GM12892 (cell line): ENCODE measurements at regions not wholly inside any gene's neighbourhood (a gene's known extent, or its start where the extent isn't known, plus 50 kb on each side); places are given as distances from the start of the nearest gene placed in this dataset.
"Not testable (repeated sequence)": the region's sequence is repeated elsewhere in the genome, so short reads cannot be mapped to it uniquely, and the experiment has no call there.

Source experiments
- DNase-seq: peaks from one replicate; pipeline ENCODE4 v3.0.0; 2011; ENCODE audit not compliant: insufficient read length
- FAIRE-seq: peaks from 2 replicates; lab custom pipeline; 2011; peaks lifted over from hg19 to GRCh38; lab: Jason Lieb, UNC
- POLR2A ChIP-seq: IDR thresholded peaks from 2 replicates; pipeline ENCODE4 v1.6.1; 2011; ENCODE audit warnings: low read depth, low read length, control low read depth
- POLR2AphosphoS5 ChIP-seq: IDR thresholded peaks from 2 replicates; pipeline ENCODE4 v1.6.1; 2011; ENCODE audit warnings: low read depth, low read length, control low read depth
- TAF1 ChIP-seq: IDR thresholded peaks from 2 replicates; pipeline ENCODE4 v1.6.1; 2011; ENCODE audit warnings: low read depth, mild to moderate bottlenecking, control low read depth, low read length, borderline replicate concordance

- FAIRE-seq (no peak), DNase-seq (no peak)
- TF ChIP-seq POLR2AphosphoS5 (no peak), POLR2A (no peak), TAF1 (no peak)
Observed at GRCh38 chr18:72985686-72986085, 117.9 kb upstream of the NETO1 start.

GRCh38 chr18:72984290-72984689 is 116.5 kb upstream of the NETO1 start:
- TF ChIP-seq TAF1, result no peak
- no peak for TF ChIP-seq POLR2AphosphoS5
- TF ChIP-seq POLR2A, result no peak
- no peak for FAIRE-seq

GRCh38 chr18:72973841-72974240 is 106.1 kb upstream of the NETO1 start:
- FAIRE-seq (no peak), DNase-seq (no peak)
- TF ChIP-seq POLR2A (no peak), TAF1 (no peak), POLR2AphosphoS5 (no peak)

More at GRCh38 chr18:72984290-72984689, 116.5 kb upstream of the NETO1 start:
- no peak for DNase-seq

- DNase-seq, result no peak
- TF ChIP-seq TAF1, result no peak
- no peak for FAIRE-seq
Observed at GRCh38 chr18:72965616-72966015, 97.8 kb upstream of the NETO1 start.

- not testable (repeated sequence) for DNase-seq, FAIRE-seq
Observed at GRCh38 chr18:72958195-72958594, 90.4 kb upstream of the NETO1 start.

GRCh38 chr18:72948439-72948838 is 80.7 kb upstream of the NETO1 start:
- no peak for TF ChIP-seq POLR2A
- no peak for TF ChIP-seq TAF1
- no peak for TF ChIP-seq POLR2AphosphoS5
- FAIRE-seq, result no peak
- DNase-seq, result no peak

- DNase-seq (no peak), FAIRE-seq (no peak)
- TF ChIP-seq TAF1, result no peak
- no peak for TF ChIP-seq POLR2A
Observed at GRCh38 chr18:72942766-72943165, 75.0 kb upstream of the NETO1 start.

- FAIRE-seq (no peak), DNase-seq (no peak)
- TF ChIP-seq TAF1 (no peak), POLR2A (no peak), POLR2AphosphoS5 (no peak)
Observed at GRCh38 chr18:72940986-72941385, 73.2 kb upstream of the NETO1 start.

- TF ChIP-seq POLR2A (no peak), TAF1 (no peak), POLR2AphosphoS5 (no peak)
- DNase-seq (no peak), FAIRE-seq (no peak)
Observed at GRCh38 chr18:72940509-72940908, 72.7 kb upstream of the NETO1 start.

- no peak for FAIRE-seq
- TF ChIP-seq POLR2AphosphoS5 (no peak), POLR2A (no peak), TAF1 (no peak)
- no peak for DNase-seq
Observed at GRCh38 chr18:72935744-72936143, 68.0 kb upstream of the NETO1 start.

- TF ChIP-seq TAF1, result no peak
- TF ChIP-seq POLR2AphosphoS5, result no peak
- TF ChIP-seq POLR2A, result no peak
- DNase-seq (no peak), FAIRE-seq (no peak)
Observed at GRCh38 chr18:72922895-72923294, 55.1 kb upstream of the NETO1 start.
